H9 (cell line): ENCODE measurements at regions not wholly inside any gene's neighbourhood (a gene's known extent, or its start where the extent isn't known, plus 50 kb on each side); places are given as distances from the start of the nearest gene placed in this dataset.

ENCODE experiments used
- DNase-seq: peaks from one replicate; pipeline ENCODE4 v3.0.0-alpha.2; 2017
- H2AFZ ChIP-seq: one replicate; pipeline ENCODE4 v1.6.1; 2013; ENCODE audit warnings: mild to moderate bottlenecking, low read length, control low read depth, moderate library complexity
- H2AK5ac ChIP-seq: 2 replicates; pipeline ENCODE4 v1.6.1; 2013; ENCODE audit warnings: low read length, control low read depth, mixed read lengths; ENCODE audit not compliant: insufficient read length
- H2BK120ac ChIP-seq: one replicate; pipeline ENCODE4 v1.6.1; 2013; ENCODE audit warnings: low read depth, mild to moderate bottlenecking, low read length, control low read depth, inconsistent platforms; ENCODE audit not compliant: poor library complexity, severe bottlenecking
- H2BK12ac ChIP-seq: 2 replicates; pipeline ENCODE4 v1.6.1; 2013; ENCODE audit warnings: low read length, control low read depth, mixed read lengths, low read depth; ENCODE audit not compliant: insufficient read length
- H2BK15ac ChIP-seq: 2 replicates; pipeline ENCODE4 v1.6.1; 2013; ENCODE audit warnings: low read depth, low read length, control low read depth
- H2BK20ac ChIP-seq: one replicate; pipeline ENCODE4 v1.6.1; 2013; ENCODE audit warnings: low read depth, mild to moderate bottlenecking, low read length, control low read depth, inconsistent platforms; ENCODE audit not compliant: poor library complexity, severe bottlenecking
- H2BK5ac ChIP-seq: 2 replicates; pipeline ENCODE4 v1.6.1; 2013; ENCODE audit warnings: low read length, control low read depth, mixed read lengths; ENCODE audit not compliant: insufficient read length
- H3K14ac ChIP-seq: 2 replicates; pipeline ENCODE4 v1.6.1; 2013; ENCODE audit warnings: low read length, control low read depth; ENCODE audit not compliant: insufficient read depth
- H3K18ac ChIP-seq: 2 replicates; pipeline ENCODE4 v1.6.1; 2013; ENCODE audit warnings: low read depth, mild to moderate bottlenecking, mixed read lengths, low read length, control low read depth; ENCODE audit not compliant: insufficient read length
- H3K23ac ChIP-seq: 2 replicates; pipeline ENCODE4 v1.6.1; 2013; ENCODE audit warnings: low read length, control low read depth, mixed read lengths, low read depth; ENCODE audit not compliant: insufficient read length
- H3K23me2 ChIP-seq: 2 replicates; pipeline ENCODE4 v1.6.1; 2013; ENCODE audit warnings: low read depth, mild to moderate bottlenecking, mixed read lengths, low read length, control low read depth; ENCODE audit not compliant: insufficient read length, poor library complexity, severe bottlenecking
- H3K27ac ChIP-seq: 2 replicates; pipeline ENCODE4 v1.5.1; 2013; ENCODE audit warnings: low read length, control low read depth, mixed read lengths, low read depth; ENCODE audit not compliant: insufficient read length
- H3K27me3 ChIP-seq: 2 replicates; pipeline ENCODE4 v1.6.1; 2013; ENCODE audit warnings: low read length, control low read depth, inconsistent platforms; ENCODE audit not compliant: insufficient read depth
- H3K4ac ChIP-seq: 2 replicates; pipeline ENCODE4 v1.6.1; 2013; ENCODE audit warnings: low read depth, mild to moderate bottlenecking, control low read depth, inconsistent platforms, low read length, moderate library complexity
- H3K4me1 ChIP-seq: 2 replicates; pipeline ENCODE4 v1.6.1; 2013; ENCODE audit warnings: low read length, control low read depth, inconsistent platforms; ENCODE audit not compliant: insufficient read depth
- H3K4me2 ChIP-seq: 2 replicates; pipeline ENCODE4 v1.6.1; 2013; ENCODE audit warnings: low read length, control low read depth, mixed read lengths; ENCODE audit not compliant: insufficient read length, insufficient read depth
- H3K56ac ChIP-seq: 2 replicates; pipeline ENCODE4 v1.6.1; 2013; ENCODE audit warnings: low read depth, mild to moderate bottlenecking, mixed read lengths, low read length, control low read depth; ENCODE audit not compliant: insufficient read length
- H3K79me1 ChIP-seq: 2 replicates; pipeline ENCODE4 v1.6.1; 2013; ENCODE audit warnings: low read depth, mild to moderate bottlenecking, moderate library complexity, low read length, control low read depth, inconsistent platforms; ENCODE audit not compliant: insufficient read depth, poor library complexity, severe bottlenecking
- H3K79me2 ChIP-seq: 2 replicates; pipeline ENCODE4 v1.6.1; 2013; ENCODE audit warnings: low read length, control low read depth, inconsistent platforms; ENCODE audit not compliant: insufficient read depth
- H3K9ac ChIP-seq: 2 replicates; pipeline ENCODE4 v1.6.1; 2013; ENCODE audit warnings: low read length, control low read depth, mixed read lengths; ENCODE audit not compliant: insufficient read length; ENCODE audit errors: extremely low read depth
- H3K9me3 ChIP-seq: one replicate; pipeline ENCODE4 v1.6.1; 2013; ENCODE audit warnings: low read depth, low read length, inconsistent platforms; ENCODE audit not compliant: control insufficient read depth
- H3T11ph ChIP-seq: one replicate; pipeline ENCODE4 v1.6.1; 2013; ENCODE audit warnings: mild to moderate bottlenecking, low read length, control low read depth, inconsistent platforms
- H4K20me1 ChIP-seq: one replicate; pipeline ENCODE4 v1.6.1; 2013; ENCODE audit not compliant: control insufficient read depth, insufficient read length, insufficient read depth
- H4K5ac ChIP-seq: 2 replicates; pipeline ENCODE4 v1.6.1; 2013; ENCODE audit warnings: low read depth, mild to moderate bottlenecking, mixed read lengths, low read length, control low read depth; ENCODE audit not compliant: insufficient read length
- H4K8ac ChIP-seq: replicated peaks from 2 replicates; pipeline ENCODE4 v1.6.1; 2013; ENCODE audit warnings: low read length, control low read depth, mixed read lengths, low read depth; ENCODE audit not compliant: insufficient read length
- H4K91ac ChIP-seq: 2 replicates; pipeline ENCODE4 v1.6.1; 2013; ENCODE audit warnings: low read depth, mild to moderate bottlenecking, moderate library complexity, mixed read lengths, low read length, control low read depth; ENCODE audit not compliant: insufficient read length
- H3K27ac Mint-ChIP-seq, 3 experiments: 2 replicates in 2 of 3; 3 replicates in 1 of 3; pipeline ENCODE4 v1.8.0; 2020 to 2021; ENCODE audit warnings: mixed read lengths in 3 of 3, mild to moderate bottlenecking in 1 of 3, moderate library complexity in 1 of 3
- H3K27me3 Mint-ChIP-seq: 2 replicates; pipeline ENCODE4 v1.8.0; 2021; ENCODE audit warnings: low read depth, mild to moderate bottlenecking, moderate library complexity, mixed read lengths
- H3K36me3 Mint-ChIP-seq, 3 experiments: 2 replicates in 2 of 3; 3 replicates in 1 of 3; pipeline ENCODE4 v1.8.0; 2020 to 2021; ENCODE audit warnings: low read depth in 3 of 3, mixed read lengths in 3 of 3; ENCODE audit not compliant: insufficient read depth in 1 of 3
- H3K4me1 Mint-ChIP-seq, 2 experiments: 2 replicates each; pipeline ENCODE4 v1.8.0; 2020; ENCODE audit warnings: mixed read lengths in 2 of 2
- H3K4me3 Mint-ChIP-seq, 2 experiments: 2 replicates in 1 of 2; 3 replicates in 1 of 2; pipeline ENCODE4 v1.8.0; 2020 to 2021; ENCODE audit warnings: mild to moderate bottlenecking in 2 of 2, mixed read lengths in 2 of 2, moderate library complexity in 1 of 2
- H3K9me3 Mint-ChIP-seq, 2 experiments: 2 replicates in 1 of 2; 3 replicates in 1 of 2; pipeline ENCODE4 v1.8.0; 2020; ENCODE audit warnings: mild to moderate bottlenecking in 2 of 2, mixed read lengths in 2 of 2, moderate library complexity in 1 of 2
- WGBS: extraction: QIAGEN DNeasy Blood & Tissue Kit; methylation state at CpG from one replicate; pipeline ENCODE4 v1.1.7; 2013; ENCODE audit warnings: missing lambda C conversion rate, low lambda C conversion rate, mixed read lengths; ENCODE audit not compliant: insufficient read length; ENCODE audit errors: extremely low coverage; 5-methylcytosine and 5-hydroxymethylcytosine counted together
- TF ChIP-seq, protein P1 (sequence below): fragments of 200-600 bp; sonication (generic); conservative IDR thresholded peaks from 3 replicates; pipeline ENCODE4 v1.8.0; 2021; ENCODE audit warnings: antibody characterized with exemption, mild to moderate bottlenecking

- H3K14ac ChIP-seq = peak overlapping the region; percentile 17; the same call in 1 of the 2 replicates
- no peak for DNase-seq
- TF ChIP-seq, protein P1, sequence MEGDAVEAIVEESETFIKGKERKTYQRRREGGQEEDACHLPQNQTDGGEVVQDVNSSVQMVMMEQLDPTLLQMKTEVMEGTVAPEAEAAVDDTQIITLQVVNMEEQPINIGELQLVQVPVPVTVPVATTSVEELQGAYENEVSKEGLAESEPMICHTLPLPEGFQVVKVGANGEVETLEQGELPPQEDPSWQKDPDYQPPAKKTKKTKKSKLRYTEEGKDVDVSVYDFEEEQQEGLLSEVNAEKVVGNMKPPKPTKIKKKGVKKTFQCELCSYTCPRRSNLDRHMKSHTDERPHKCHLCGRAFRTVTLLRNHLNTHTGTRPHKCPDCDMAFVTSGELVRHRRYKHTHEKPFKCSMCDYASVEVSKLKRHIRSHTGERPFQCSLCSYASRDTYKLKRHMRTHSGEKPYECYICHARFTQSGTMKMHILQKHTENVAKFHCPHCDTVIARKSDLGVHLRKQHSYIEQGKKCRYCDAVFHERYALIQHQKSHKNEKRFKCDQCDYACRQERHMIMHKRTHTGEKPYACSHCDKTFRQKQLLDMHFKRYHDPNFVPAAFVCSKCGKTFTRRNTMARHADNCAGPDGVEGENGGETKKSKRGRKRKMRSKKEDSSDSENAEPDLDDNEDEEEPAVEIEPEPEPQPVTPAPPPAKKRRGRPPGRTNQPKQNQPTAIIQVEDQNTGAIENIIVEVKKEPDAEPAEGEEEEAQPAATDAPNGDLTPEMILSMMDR = no peak
- no peak overlapping the region for H3K4me2 ChIP-seq
- H3K36me3 Mint-ChIP-seq = no peaks in the 10 kb centered on the region; a peak in 3 of 7 replicates
- no peaks in the 10 kb centered on the region for H3K23me2 ChIP-seq
- H2BK20ac ChIP-seq = no peak overlapping the region
- no CpG with 5 or more reads among the region's 6 CpGs for WGBS
- H3K4me3 Mint-ChIP-seq = no peak overlapping the region
- H2AK5ac ChIP-seq = no peak overlapping the region
- H3K27ac Mint-ChIP-seq = no peak overlapping the region
- no peak overlapping the region for H2BK5ac ChIP-seq
- H3K27me3 ChIP-seq = no peaks in the 10 kb centered on the region
- no peaks in the 10 kb centered on the region for H3K4me1 Mint-ChIP-seq
- no peaks in the 10 kb centered on the region for H3K79me1 ChIP-seq
- H4K91ac ChIP-seq = no peak overlapping the region
- no peak overlapping the region for H3K23ac ChIP-seq
- H3K9me3 Mint-ChIP-seq = peaks cover 9 to 15% of the 10 kb centered on the region in 2 experiments
- H3K79me2 ChIP-seq = no peaks in the 10 kb centered on the region
- H3K56ac ChIP-seq = no peak overlapping the region
- no peak overlapping the region for H3K9ac ChIP-seq
- no peak overlapping the region for H2BK12ac ChIP-seq
- no peak overlapping the region for H2BK15ac ChIP-seq
- H3K4me1 ChIP-seq = no peaks in the 10 kb centered on the region
- H4K5ac ChIP-seq = no peak overlapping the region
- no peaks in the 10 kb centered on the region for H3K9me3 ChIP-seq
- H4K8ac ChIP-seq = no peak overlapping the region
- no peaks in the 10 kb centered on the region for H4K20me1 ChIP-seq
- H3K4ac ChIP-seq = no peak overlapping the region
- H3T11ph ChIP-seq = no peak overlapping the region
- H3K18ac ChIP-seq = no peak overlapping the region
- H3K27ac ChIP-seq = no peak overlapping the region
- no peaks in the 10 kb centered on the region for H3K27me3 Mint-ChIP-seq
- no peak overlapping the region for H2AFZ ChIP-seq
- no peak overlapping the region for H2BK120ac ChIP-seq
Measured at GRCh38 chr5:129216001-129216400, 121.5 kb downstream of the ISOC1 start.
